ENCODE measurements at regions not wholly inside any gene's neighbourhood (a gene's known extent, or its start where the extent isn't known, plus 50 kb on each side); places are given as distances from the start of the nearest gene placed in this dataset.

DNA sequence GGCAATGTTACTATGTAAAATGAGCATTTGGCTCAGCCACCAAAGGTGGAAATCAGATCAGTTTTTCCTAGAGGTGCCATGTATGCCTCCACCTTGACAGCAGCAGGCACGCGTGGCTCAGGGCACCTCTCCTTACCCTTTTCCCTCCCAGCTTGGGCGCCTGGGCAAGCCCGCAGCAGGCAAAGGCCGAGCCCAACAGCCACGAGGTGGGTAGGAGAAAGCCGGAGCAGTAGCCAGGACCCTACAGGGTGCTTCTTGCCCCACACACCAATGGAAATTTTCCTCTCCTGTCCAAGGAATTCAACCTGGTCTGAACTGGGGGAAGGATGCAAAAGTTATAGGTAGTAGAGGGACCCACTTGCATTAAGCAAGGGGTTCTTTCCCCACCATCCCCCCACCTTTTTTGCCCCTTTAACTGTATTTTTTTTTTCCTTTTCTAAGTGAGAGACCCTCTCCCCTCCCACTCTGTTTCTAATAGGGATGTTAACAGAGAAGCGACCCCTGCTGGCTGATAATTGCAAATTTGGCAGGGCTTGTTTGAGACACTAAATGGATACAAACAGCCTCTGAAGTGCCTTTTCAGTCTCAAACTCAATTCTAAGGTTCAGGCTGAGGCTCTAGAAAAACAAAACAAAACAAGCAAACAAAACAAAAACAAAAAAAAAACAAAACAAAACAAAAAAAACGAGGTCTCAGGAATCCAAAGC, 895.1 kb downstream of the PCDH18 start:
- H3K4me3 ChIP-seq (replicated peaks in 1 of 2; ENCODE audit: low read depth in 1 of 2, low read length in 2 of 2) = no peak overlapping the region
- intact Hi-C loops (cut with micrococcal nuclease) = loop anchor here (10.0 kb wide), 1 partner anchor 962 kb away; no protein-coding TSS in a partner anchor
- H3K9me3 ChIP-seq (ENCODE audit: control insufficient read depth in 1 of 2, insufficient read depth in 1 of 2, low read depth in 1 of 2, low read length in 2 of 2) = no peaks in the 10 kb centered on the region
- no peaks in the 10 kb centered on the region for H3K36me3 ChIP-seq (ENCODE audit: control insufficient read depth in 1 of 2, insufficient read depth in 2 of 2, low read length in 2 of 2)
- ChIA-PET POLR2A (no interaction called here), RAD21 (ENCODE audit: low non-redundant PET in 1 of 2, low total read pairs in 2 of 2, uncharacterized antibody in 2 of 2, unreplicated experiment in 2 of 2) (no interaction called here), CTCF (no interaction called here)
- peak; percentile 40 for TF ChIP-seq RAD21 (IDR thresholded peaks at IDR 0.05; ENCODE audit: low read depth)
- peak; percentile 18 to 77 (median 62); a peak in 5 of 6 replicates for TF ChIP-seq CTCF (IDR thresholded peaks at IDR 0.05 in 2 of 3, conservative IDR thresholded peaks at IDR 0.05 in 1 of 3; ENCODE audit: borderline replicate concordance in 1 of 3, insufficient read depth in 1 of 3, low read depth in 2 of 3, low read length in 2 of 3)
- TF ChIP-seq CEBPB (IDR thresholded peaks at IDR 0.05; ENCODE audit: low read depth) = no peak
- no peak overlapping the region for H2AFZ ChIP-seq (ENCODE audit: low read depth, low read length, poor library complexity, severe bottlenecking)
- BruUV-seq (replicated peaks) = no TSS peak
- no peaks in the 10 kb centered on the region for H4K20me1 ChIP-seq (ENCODE audit: insufficient read depth)
- no peaks in the 10 kb centered on the region for H3K9me2 ChIP-seq (ENCODE audit: insufficient read depth)
- no peak overlapping the region for H3K9ac ChIP-seq (ENCODE audit: low read length)
- H3K4me2 ChIP-seq (ENCODE audit: low read length) = no peak overlapping the region
- peak; percentile 15 for DNase-seq (ENCODE audit: low read depth, low spot score)
- H3K27ac ChIP-seq (ENCODE audit: low read depth, low read length) = no peak overlapping the region
- no peaks in the 10 kb centered on the region for H3K27me3 ChIP-seq (ENCODE audit: insufficient read depth, low read length)
- H3K79me2 ChIP-seq (ENCODE audit: insufficient read depth, low read length) = no peaks in the 10 kb centered on the region
- peak; percentile 47; the same call in 1 of the 2 replicates for ATAC-seq
- no peaks in the 10 kb centered on the region for H3K4me1 ChIP-seq (ENCODE audit: control insufficient read depth in 1 of 2, insufficient read depth in 2 of 2, low read length in 2 of 2)

DNA sequence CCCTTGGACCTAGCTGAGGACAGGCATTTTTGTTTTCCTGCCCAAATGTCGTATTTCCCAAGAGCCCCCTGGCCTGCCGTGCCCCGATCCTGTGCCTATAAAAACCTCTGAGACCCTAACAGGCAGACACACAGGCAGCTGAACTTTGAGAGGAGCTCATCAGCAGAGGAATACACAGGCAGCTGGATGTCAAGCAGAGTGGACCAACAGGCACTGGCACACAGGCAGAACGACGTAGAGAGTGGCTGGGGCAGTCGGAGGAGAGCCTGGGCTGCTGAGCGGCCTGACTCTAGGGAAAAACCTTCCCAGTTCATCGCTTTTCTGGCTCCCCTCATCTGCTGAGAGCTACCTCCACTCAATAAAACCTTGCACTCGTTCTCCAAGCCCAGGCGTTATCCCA, 896.1 kb downstream of the PCDH18 start:
- RAD21 ChIA-PET (ENCODE audit: low non-redundant PET in 1 of 2, low total read pairs in 2 of 2, uncharacterized antibody in 2 of 2, unreplicated experiment in 2 of 2) = no interaction called here
- Histone ChIP-seq H3K9ac (ENCODE audit: low read length) (no peak overlapping the region), H3K27me3 (ENCODE audit: insufficient read depth, low read length) (no peaks in the 10 kb centered on the region), H2AFZ (ENCODE audit: low read depth, low read length, poor library complexity, severe bottlenecking) (no peak overlapping the region), H4K20me1 (ENCODE audit: insufficient read depth) (no peaks in the 10 kb centered on the region), H3K4me1 (ENCODE audit: control insufficient read depth in 1 of 2, insufficient read depth in 2 of 2, low read length in 2 of 2) (no peaks in the 10 kb centered on the region), H3K36me3 (ENCODE audit: control insufficient read depth in 1 of 2, insufficient read depth in 2 of 2, low read length in 2 of 2) (no peaks in the 10 kb centered on the region), H3K9me3 (ENCODE audit: control insufficient read depth in 1 of 2, insufficient read depth in 1 of 2, low read depth in 1 of 2, low read length in 2 of 2) (no peaks in the 10 kb centered on the region), H3K4me2 (ENCODE audit: low read length) (no peak overlapping the region), H3K79me2 (ENCODE audit: insufficient read depth, low read length) (no peaks in the 10 kb centered on the region), H3K4me3 (replicated peaks in 1 of 2; ENCODE audit: low read depth in 1 of 2, low read length in 2 of 2) (no peak overlapping the region), H3K27ac (ENCODE audit: low read depth, low read length) (no peak overlapping the region), H3K9me2 (ENCODE audit: insufficient read depth) (no peaks in the 10 kb centered on the region)
- no peak for DNase-seq (ENCODE audit: low read depth, low spot score)
- POLR2A ChIA-PET = no interaction called here
- no TSS peak for BruUV-seq (replicated peaks)
- intact Hi-C loops (cut with micrococcal nuclease) = loop anchor here (10.0 kb wide), 1 partner anchor 961 kb away; no protein-coding TSS in a partner anchor
- CTCF ChIA-PET = no interaction called here
- no peak for ATAC-seq
- TF ChIP-seq SP1 (IDR thresholded peaks at IDR 0.05; ENCODE audit: low read depth) = no peak
- no peak for TF ChIP-seq EGR1 (IDR thresholded peaks at IDR 0.05; ENCODE audit: low read depth)
- no peak for TF ChIP-seq ZBTB33 (IDR thresholded peaks at IDR 0.05; ENCODE audit: extremely low read depth, insufficient replicate concordance, low read length)
- TF ChIP-seq CEBPB (IDR thresholded peaks at IDR 0.05; ENCODE audit: low read depth) = no peak
- no peak for TF ChIP-seq SIN3A (IDR thresholded peaks at IDR 0.05; ENCODE audit: low read depth)
- TF ChIP-seq ELF1 (IDR thresholded peaks at IDR 0.05; ENCODE audit: borderline replicate concordance, low read depth) = no peak
- no peak for TF ChIP-seq CTCF (IDR thresholded peaks at IDR 0.05 in 2 of 3, conservative IDR thresholded peaks at IDR 0.05 in 1 of 3; ENCODE audit: borderline replicate concordance in 1 of 3, insufficient read depth in 1 of 3, low read depth in 2 of 3, low read length in 2 of 3)
- no peak for TF ChIP-seq ZFX (IDR thresholded peaks at IDR 0.05)
- no peak for TF ChIP-seq EZH2 (IDR thresholded peaks at IDR 0.05)
- TF ChIP-seq, protein P1, sequence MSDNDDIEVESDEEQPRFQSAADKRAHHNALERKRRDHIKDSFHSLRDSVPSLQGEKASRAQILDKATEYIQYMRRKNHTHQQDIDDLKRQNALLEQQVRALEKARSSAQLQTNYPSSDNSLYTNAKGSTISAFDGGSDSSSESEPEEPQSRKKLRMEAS (IDR thresholded peaks at IDR 0.05) = no peak
- no peak for TF ChIP-seq EZH2phosphoT487 (IDR thresholded peaks at IDR 0.05; ENCODE audit: borderline replicate concordance)
- TF ChIP-seq FOSL1 (IDR thresholded peaks at IDR 0.05; ENCODE audit: low read depth) = no peak

Measured in HCT116 (cell line).